ENCODE measurements at regions not wholly inside any gene's neighbourhood (a gene's known extent, or its start where the extent isn't known, plus 50 kb on each side); places are given as distances from the start of the nearest gene placed in this dataset.

DNA sequence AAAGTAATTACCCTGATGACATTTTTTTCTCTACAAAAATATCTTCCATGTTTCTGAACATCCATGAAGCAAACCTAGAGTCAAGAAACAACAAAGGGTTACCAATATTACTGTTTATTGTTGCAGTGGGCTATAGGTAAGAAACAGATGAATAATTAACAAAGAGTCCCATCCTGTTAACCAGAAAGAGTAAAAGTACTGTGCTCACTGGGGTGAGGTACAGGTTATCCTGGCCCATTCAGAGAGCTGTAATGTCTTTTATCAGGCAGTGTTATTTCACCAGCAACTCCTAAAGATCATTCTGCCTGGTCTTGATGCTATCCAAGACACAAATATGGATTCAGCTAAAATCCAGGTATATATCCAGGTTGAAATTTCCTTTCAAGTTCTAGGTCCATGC lies 754.9 kb downstream of the SATB2 start:
- Histone ChIP-seq H3K4me3 (no peak overlapping the region), H3K9me3 (no peaks in the 10 kb centered on the region), H3K36me3 (no peaks in the 10 kb centered on the region), H3K4me1 (no peaks in the 10 kb centered on the region), H3K27me3 (no peaks in the 10 kb centered on the region), H3K27ac (replicated peaks in 1 of 4) (no peak overlapping the region)
- intact Hi-C loops (cut with DNase I), result no loop called here
- TF ChIP-seq, protein P1, sequence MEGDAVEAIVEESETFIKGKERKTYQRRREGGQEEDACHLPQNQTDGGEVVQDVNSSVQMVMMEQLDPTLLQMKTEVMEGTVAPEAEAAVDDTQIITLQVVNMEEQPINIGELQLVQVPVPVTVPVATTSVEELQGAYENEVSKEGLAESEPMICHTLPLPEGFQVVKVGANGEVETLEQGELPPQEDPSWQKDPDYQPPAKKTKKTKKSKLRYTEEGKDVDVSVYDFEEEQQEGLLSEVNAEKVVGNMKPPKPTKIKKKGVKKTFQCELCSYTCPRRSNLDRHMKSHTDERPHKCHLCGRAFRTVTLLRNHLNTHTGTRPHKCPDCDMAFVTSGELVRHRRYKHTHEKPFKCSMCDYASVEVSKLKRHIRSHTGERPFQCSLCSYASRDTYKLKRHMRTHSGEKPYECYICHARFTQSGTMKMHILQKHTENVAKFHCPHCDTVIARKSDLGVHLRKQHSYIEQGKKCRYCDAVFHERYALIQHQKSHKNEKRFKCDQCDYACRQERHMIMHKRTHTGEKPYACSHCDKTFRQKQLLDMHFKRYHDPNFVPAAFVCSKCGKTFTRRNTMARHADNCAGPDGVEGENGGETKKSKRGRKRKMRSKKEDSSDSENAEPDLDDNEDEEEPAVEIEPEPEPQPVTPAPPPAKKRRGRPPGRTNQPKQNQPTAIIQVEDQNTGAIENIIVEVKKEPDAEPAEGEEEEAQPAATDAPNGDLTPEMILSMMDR (IDR thresholded peaks at IDR 0.05), result no peak
- TF ChIP-seq EP300 (IDR thresholded peaks at IDR 0.05), result no peak
- no peak for TF ChIP-seq POLR2A (IDR thresholded peaks at IDR 0.05; ENCODE audit: low read depth)
- no peak for TF ChIP-seq POLR2AphosphoS5 (IDR thresholded peaks at IDR 0.05)
- DNase-seq (ENCODE audit: extremely low spot score), result no peak

GRCh38 chr2:198701481-198701880 lies 756.3 kb downstream of the SATB2 start:
- 100% methylated on average over 1 of the region's 1 CpG for WGBS
- Histone ChIP-seq H3K9me3 (no peaks in the 10 kb centered on the region), H3K27me3 (no peaks in the 10 kb centered on the region), H3K4me3 (no peak overlapping the region), H3K27ac (replicated peaks in 1 of 4) (no peak overlapping the region), H3K4me1 (no peaks in the 10 kb centered on the region), H3K36me3 (no peaks in the 10 kb centered on the region)
- TF ChIP-seq POLR2AphosphoS5 (IDR thresholded peaks at IDR 0.05), result no peak
- TF ChIP-seq EP300 (IDR thresholded peaks at IDR 0.05), result no peak
- no peak for TF ChIP-seq POLR2A (IDR thresholded peaks at IDR 0.05; ENCODE audit: low read depth)
- TF ChIP-seq, protein P1 (IDR thresholded peaks at IDR 0.05), result no peak
- intact Hi-C loops (cut with DNase I), result no loop called here
- no peak for DNase-seq (ENCODE audit: extremely low spot score)

DNA sequence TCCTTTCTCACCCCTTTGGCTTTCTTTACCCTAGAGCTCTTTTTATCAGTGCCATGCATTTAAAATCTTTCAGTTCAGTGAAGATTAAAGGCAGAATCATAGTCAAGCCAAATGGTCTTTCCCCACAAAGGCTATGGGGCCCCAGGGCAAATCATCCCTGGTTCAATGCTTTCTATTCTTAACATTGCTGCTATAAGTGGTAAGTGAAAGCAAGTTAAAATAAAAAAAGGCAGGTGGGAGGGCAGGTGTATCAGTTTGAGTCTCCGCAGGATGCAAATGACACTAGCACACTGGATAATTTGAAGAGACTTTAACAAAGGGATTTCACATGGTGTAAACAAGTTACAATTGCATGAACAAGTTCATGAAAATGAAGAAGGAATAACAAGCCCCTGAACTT lies 757.4 kb downstream of the SATB2 start:
- intact Hi-C loops (cut with DNase I), result no loop called here
- H3K36me3 ChIP-seq, result no peaks in the 10 kb centered on the region
- H3K27ac ChIP-seq (replicated peaks in 1 of 4), result no peak overlapping the region
- no peaks in the 10 kb centered on the region for H3K4me1 ChIP-seq
- H3K4me3 ChIP-seq, result no peak overlapping the region
- no peaks in the 10 kb centered on the region for H3K9me3 ChIP-seq
- WGBS, result 100% methylated on average over 1 of the region's 1 CpG
- TF ChIP-seq EP300 (IDR thresholded peaks at IDR 0.05), result no peak
- no peak for TF ChIP-seq POLR2AphosphoS5 (IDR thresholded peaks at IDR 0.05)
- TF ChIP-seq POLR2A (IDR thresholded peaks at IDR 0.05; ENCODE audit: low read depth), result no peak
- TF ChIP-seq, protein P1 (IDR thresholded peaks at IDR 0.05), result no peak
- DNase-seq (ENCODE audit: extremely low spot score), result no peak
- H3K27me3 ChIP-seq, result no peaks in the 10 kb centered on the region

DNA sequence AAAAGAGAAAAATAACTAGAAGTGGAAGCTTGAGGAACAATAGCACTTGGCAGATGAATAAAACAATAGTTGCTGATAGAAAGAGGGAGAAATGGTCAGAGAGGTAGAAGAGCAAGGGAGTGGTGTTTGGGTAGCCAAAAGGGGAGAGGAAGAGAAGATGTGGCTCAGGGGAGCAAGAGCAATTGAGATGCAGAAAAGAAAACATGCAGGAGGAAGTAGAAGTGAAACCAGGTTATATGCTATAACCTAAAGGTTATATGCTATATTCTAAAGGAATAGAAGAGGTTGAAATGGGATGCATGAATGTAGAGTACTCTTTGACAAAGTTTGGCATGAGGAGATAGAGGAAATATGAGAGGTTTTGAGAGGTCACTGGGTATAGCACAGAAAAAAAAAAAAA lies 759.5 kb downstream of the SATB2 start:
- H3K27ac ChIP-seq (replicated peaks in 1 of 4), result no peak overlapping the region
- TF ChIP-seq EP300 (IDR thresholded peaks at IDR 0.05) (no peak), POLR2A (IDR thresholded peaks at IDR 0.05; ENCODE audit: low read depth) (no peak), POLR2AphosphoS5 (IDR thresholded peaks at IDR 0.05) (no peak)
- TF ChIP-seq, protein P1 (IDR thresholded peaks at IDR 0.05), result no peak
- no peak for DNase-seq (ENCODE audit: extremely low spot score)
- H3K27me3 ChIP-seq, result no peaks in the 10 kb centered on the region
- no peaks in the 10 kb centered on the region for H3K4me1 ChIP-seq
- no peaks in the 10 kb centered on the region for H3K36me3 ChIP-seq
- intact Hi-C loops (cut with DNase I), result no loop called here
- no peak overlapping the region for H3K4me3 ChIP-seq
- no peaks in the 10 kb centered on the region for H3K9me3 ChIP-seq

DNA sequence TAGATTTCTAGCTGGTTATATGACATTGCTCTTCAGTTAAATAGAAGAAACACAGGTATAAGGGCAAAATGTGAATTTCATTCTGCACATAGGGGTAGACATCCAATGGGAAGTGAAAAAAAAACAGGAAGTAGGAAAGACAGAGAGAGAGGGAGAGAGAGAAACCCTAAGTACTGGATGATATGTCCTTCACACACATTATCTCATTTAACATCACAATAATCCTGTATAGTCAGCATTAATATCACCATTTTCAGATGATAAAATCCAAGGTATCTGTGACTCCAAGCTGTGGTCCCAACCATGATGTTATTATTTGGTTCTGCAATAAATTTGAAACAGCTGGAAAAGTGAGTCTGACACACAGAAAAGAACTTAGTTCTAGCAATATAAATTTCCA lies 759.9 kb downstream of the SATB2 start:
- intact Hi-C loops (cut with DNase I), result no loop called here
- TF ChIP-seq POLR2AphosphoS5 (IDR thresholded peaks at IDR 0.05) (no peak), EP300 (IDR thresholded peaks at IDR 0.05) (no peak), POLR2A (IDR thresholded peaks at IDR 0.05; ENCODE audit: low read depth) (no peak)
- TF ChIP-seq, protein P1 (IDR thresholded peaks at IDR 0.05), result no peak
- DNase-seq (ENCODE audit: extremely low spot score), result no peak

More for the DNA sequence above, 759.9 kb downstream of the SATB2 start:
- H3K4me1 ChIP-seq, result no peaks in the 10 kb centered on the region
- H3K36me3 ChIP-seq, result no peaks in the 10 kb centered on the region
- H3K9me3 ChIP-seq, result no peaks in the 10 kb centered on the region
- H3K27ac ChIP-seq (replicated peaks in 1 of 4), result no peak overlapping the region
- no peak overlapping the region for H3K4me3 ChIP-seq
- H3K27me3 ChIP-seq, result no peaks in the 10 kb centered on the region

Data from esophagus muscularis mucosa (tissue), 4 donors.